ENCODE measurements at regions not wholly inside any gene's neighbourhood (a gene's known extent, or its start where the extent isn't known, plus 50 kb on each side); places are given as distances from the start of the nearest gene placed in this dataset.

DNA sequence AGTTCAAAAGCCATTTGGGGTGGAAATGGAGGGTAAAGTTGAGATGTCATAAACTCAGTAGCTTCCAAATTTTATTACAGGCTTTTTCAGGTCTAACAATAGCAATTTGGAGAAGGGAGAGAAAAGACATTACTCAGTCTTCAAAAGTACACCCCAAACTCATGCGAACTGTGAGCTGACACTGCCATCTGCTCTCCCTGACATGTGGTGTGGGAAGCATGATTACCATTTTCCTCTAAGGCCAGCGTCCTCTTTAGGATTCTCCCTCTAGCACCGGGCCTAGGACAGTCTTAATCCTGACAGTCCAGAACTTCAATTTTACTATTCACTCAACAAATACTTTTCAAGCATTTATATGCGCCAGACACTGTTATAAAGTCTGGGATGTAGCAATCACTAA, 536.0 kb upstream of the JARID2 start:
- Histone ChIP-seq H3K27me3 (no peaks in the 10 kb centered on the region), H3K36me3 (replicated peaks in 1 of 2; ENCODE audit: insufficient read depth in 1 of 2, low read depth in 2 of 2) (no peaks in the 10 kb centered on the region), H3K9me3 (no peaks in the 10 kb centered on the region), H3K4me3 (no peak overlapping the region), H3K4me1 (no peaks in the 10 kb centered on the region), H3K27ac (no peak overlapping the region)
- intact Hi-C loops (cut with DNase I): no loop called here
- 83 to 84% methylated on average over 4 of the region's 4 CpGs for WGBS, 2 donors
- DNase-seq: no peak
- TF ChIP-seq, protein P1, sequence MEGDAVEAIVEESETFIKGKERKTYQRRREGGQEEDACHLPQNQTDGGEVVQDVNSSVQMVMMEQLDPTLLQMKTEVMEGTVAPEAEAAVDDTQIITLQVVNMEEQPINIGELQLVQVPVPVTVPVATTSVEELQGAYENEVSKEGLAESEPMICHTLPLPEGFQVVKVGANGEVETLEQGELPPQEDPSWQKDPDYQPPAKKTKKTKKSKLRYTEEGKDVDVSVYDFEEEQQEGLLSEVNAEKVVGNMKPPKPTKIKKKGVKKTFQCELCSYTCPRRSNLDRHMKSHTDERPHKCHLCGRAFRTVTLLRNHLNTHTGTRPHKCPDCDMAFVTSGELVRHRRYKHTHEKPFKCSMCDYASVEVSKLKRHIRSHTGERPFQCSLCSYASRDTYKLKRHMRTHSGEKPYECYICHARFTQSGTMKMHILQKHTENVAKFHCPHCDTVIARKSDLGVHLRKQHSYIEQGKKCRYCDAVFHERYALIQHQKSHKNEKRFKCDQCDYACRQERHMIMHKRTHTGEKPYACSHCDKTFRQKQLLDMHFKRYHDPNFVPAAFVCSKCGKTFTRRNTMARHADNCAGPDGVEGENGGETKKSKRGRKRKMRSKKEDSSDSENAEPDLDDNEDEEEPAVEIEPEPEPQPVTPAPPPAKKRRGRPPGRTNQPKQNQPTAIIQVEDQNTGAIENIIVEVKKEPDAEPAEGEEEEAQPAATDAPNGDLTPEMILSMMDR (IDR thresholded peaks at IDR 0.05): no peak
- no peak for TF ChIP-seq POLR2A (IDR thresholded peaks at IDR 0.05)
- no peak for ATAC-seq

DNA sequence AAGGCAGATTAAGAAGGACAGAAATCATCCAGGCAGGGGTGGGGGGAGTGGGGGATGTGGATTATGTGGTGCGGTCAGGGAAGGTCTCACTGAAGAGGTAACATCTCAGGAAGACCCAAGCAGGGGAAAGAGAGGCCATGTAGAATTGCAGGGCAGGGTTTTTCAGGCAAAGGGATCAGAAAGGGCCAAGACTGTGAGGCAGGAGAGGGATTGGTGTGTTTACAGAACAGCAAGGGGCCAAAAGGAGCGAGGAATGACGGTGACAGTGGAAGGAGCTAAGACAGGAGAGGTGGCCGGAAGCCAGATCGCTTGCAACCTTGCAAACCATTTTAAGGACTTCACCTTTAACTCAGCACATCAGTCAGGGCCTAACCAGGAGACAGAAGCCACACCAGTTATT, 535.4 kb upstream of the JARID2 start:
- TF ChIP-seq, protein P1 (IDR thresholded peaks at IDR 0.05): no peak
- WGBS, 2 donors: 84 to 91% methylated on average over 5 of the region's 5 CpGs
- no peaks in the 10 kb centered on the region for H3K9me3 ChIP-seq
- no peaks in the 10 kb centered on the region for H3K4me1 ChIP-seq
- no peak for DNase-seq
- H3K27me3 ChIP-seq: no peaks in the 10 kb centered on the region
- no peaks in the 10 kb centered on the region for H3K36me3 ChIP-seq (replicated peaks in 1 of 2; ENCODE audit: insufficient read depth in 1 of 2, low read depth in 2 of 2)
- intact Hi-C loops (cut with DNase I): no loop called here
- ATAC-seq: no peak
- H3K4me3 ChIP-seq: no peak overlapping the region
- H3K27ac ChIP-seq: no peak overlapping the region

DNA sequence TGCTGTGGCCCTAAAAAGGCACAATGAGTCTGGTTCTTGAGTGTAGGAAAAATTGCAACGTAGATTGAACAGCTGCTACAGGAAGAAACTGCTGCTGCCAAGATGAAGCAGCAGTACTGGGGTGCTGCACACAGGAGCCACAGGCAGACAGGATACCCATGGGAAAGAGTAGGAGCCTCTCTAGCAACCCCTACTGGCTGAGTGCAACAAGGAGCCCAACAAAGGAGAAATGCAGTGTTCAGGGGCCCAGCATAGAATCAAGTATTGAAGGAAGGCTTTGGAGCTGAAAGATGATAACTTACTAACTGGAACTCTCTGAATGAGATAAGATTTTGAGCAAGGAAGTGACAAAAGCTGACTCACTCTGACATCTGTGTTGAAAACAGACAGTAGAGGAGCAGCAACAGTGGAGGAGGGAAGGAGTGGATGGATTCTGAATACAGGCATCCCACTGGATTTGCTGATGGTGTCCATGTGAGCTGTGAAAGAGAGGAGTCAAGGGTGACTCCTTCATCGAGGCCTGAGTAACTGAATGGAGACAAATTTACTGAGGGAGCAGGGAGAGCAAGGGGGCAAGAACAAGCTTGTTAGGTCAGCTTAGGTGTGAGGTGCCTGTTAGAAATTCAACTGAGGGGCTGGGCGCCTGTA, 534.7 kb upstream of the JARID2 start:
- DNase-seq: peak in 1 of 4 donors; percentile 58
- Histone ChIP-seq H3K27ac (no peak overlapping the region), H3K4me3 (no peak overlapping the region), H3K9me3 (no peaks in the 10 kb centered on the region), H3K27me3 (no peaks in the 10 kb centered on the region), H3K4me1 (no peaks in the 10 kb centered on the region), H3K36me3 (replicated peaks in 1 of 2; ENCODE audit: insufficient read depth in 1 of 2, low read depth in 2 of 2) (no peaks in the 10 kb centered on the region)
- no peak for ATAC-seq
- 57 to 63% methylated on average over 3 of the region's 3 CpGs for WGBS, 2 donors
- TF ChIP-seq, protein P1 (IDR thresholded peaks at IDR 0.05): peak in 4 of 7 experiments; percentile 8 to 36 (median 12)
- no peak for TF ChIP-seq POLR2A (IDR thresholded peaks at IDR 0.05)
- intact Hi-C loops (cut with DNase I): no loop called here

DNA sequence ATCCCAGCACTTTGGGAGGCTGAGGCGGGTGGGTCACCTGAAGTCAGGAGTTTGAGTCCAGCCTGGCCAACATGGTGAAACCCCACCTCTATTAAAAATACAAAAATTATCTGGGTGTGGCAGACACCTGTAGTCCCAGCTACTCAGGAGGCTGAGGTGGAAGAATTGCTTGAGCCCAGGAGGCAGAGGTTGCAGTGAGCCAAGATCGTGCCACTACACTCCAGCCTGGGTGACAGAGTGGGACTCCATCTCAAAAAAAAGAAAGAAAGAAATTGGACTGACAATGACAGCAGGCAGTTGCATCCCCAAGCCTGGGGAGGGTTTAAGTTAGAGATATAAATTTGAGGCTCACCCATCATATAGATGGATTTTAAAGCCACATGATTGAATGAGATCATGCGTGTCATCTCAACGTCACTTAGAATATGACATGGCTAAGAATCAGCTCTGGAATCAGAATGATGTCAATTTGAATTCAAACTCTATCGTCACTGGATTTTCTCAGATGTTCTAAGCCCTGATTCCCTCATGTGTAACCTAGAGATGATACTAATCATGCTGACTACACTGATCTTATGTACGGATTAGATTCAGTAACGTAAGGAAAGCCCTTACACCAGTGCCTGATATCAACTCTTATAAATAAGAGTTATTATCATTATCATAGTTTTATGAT, 534.0 kb upstream of the JARID2 start:
- H3K4me3 ChIP-seq: no peak overlapping the region
- ATAC-seq (no peak), DNase-seq (no peak)

More for the DNA sequence above, 534.0 kb upstream of the JARID2 start:
- H3K9me3 ChIP-seq: no peaks in the 10 kb centered on the region
- no peaks in the 10 kb centered on the region for H3K36me3 ChIP-seq (replicated peaks in 1 of 2; ENCODE audit: insufficient read depth in 1 of 2, low read depth in 2 of 2)
- no peak for TF ChIP-seq POLR2A (IDR thresholded peaks at IDR 0.05)
- TF ChIP-seq, protein P1 (IDR thresholded peaks at IDR 0.05): no peak
- intact Hi-C loops (cut with DNase I): no loop called here
- WGBS, 2 donors: 84 to 88% methylated on average over 7 of the region's 7 CpGs
- no peaks in the 10 kb centered on the region for H3K27me3 ChIP-seq
- H3K4me1 ChIP-seq: no peaks in the 10 kb centered on the region
- H3K27ac ChIP-seq: no peak overlapping the region

Measured in body of pancreas (tissue), 4 donors.